Loucy (cell line): ENCODE measurements at regions not wholly inside any gene's neighbourhood (a gene's known extent, or its start where the extent isn't known, plus 50 kb on each side); places are given as distances from the start of the nearest gene placed in this dataset.

ENCODE experiments used
- H2AFZ ChIP-seq: fragments of 200-600 bp; sonication (generic); 2 replicates; pipeline ENCODE4 v1.6.0; 2016; ENCODE audit warnings: antibody characterized with exemption, mild to moderate bottlenecking, low read length, moderate library complexity
- H3F3A ChIP-seq: fragments of 200-600 bp; 2 replicates; pipeline ENCODE4 v1.6.0; 2016; ENCODE audit warnings: antibody characterized with exemption, low read depth, mild to moderate bottlenecking
- H3K27me3 ChIP-seq: fragments of 200-600 bp; sonication (generic); 2 replicates; pipeline ENCODE4 v1.6.1; 2014; ENCODE audit warnings: low read length, mild to moderate bottlenecking; ENCODE audit not compliant: insufficient read depth, poor library complexity, severe bottlenecking
- H3K36me3 ChIP-seq: fragments of 200-600 bp; sonication (generic); 2 replicates; pipeline ENCODE4 v1.6.1; 2016; ENCODE audit warnings: low read length; ENCODE audit not compliant: insufficient read depth
- H3K4me1 ChIP-seq: fragments of 200-600 bp; sonication (generic); 2 replicates; pipeline ENCODE4 v1.5.1; 2014; ENCODE audit warnings: low read length, mild to moderate bottlenecking; ENCODE audit not compliant: insufficient read depth, poor library complexity, severe bottlenecking
- H3K4me2 ChIP-seq: fragments of 200-600 bp; sonication (generic); 2 replicates; pipeline ENCODE4 v1.6.0; 2014; ENCODE audit warnings: antibody characterized with exemption, low read length, low read depth, mild to moderate bottlenecking; ENCODE audit not compliant: poor library complexity, severe bottlenecking
- H3K4me3 ChIP-seq: fragments of 200-600 bp; sonication (generic); 2 replicates; pipeline ENCODE4 v1.5.1; 2014; ENCODE audit warnings: low read length, mild to moderate bottlenecking, mixed read lengths; ENCODE audit not compliant: poor library complexity, severe bottlenecking
- H3K79me2 ChIP-seq: fragments of 200-600 bp; sonication (generic); 2 replicates; pipeline ENCODE4 v1.6.1; 2014; ENCODE audit warnings: low read length; ENCODE audit not compliant: insufficient read depth
- H3K9ac ChIP-seq: fragments of 200-600 bp; sonication (generic); 2 replicates; pipeline ENCODE4 v1.6.0; 2014; ENCODE audit warnings: mild to moderate bottlenecking, low read depth, low read length, moderate library complexity; ENCODE audit not compliant: poor library complexity, severe bottlenecking
- H3K9me2 ChIP-seq: fragments of 200-600 bp; sonication (generic); replicated peaks from 2 replicates; pipeline ENCODE4 v1.6.1; 2016; ENCODE audit warnings: low read depth, low read length, mixed read lengths
- H3K9me3 ChIP-seq: fragments of 200-600 bp; sonication (generic); 2 replicates; pipeline ENCODE4 v1.6.1; 2014; ENCODE audit warnings: mild to moderate bottlenecking, antibody characterized with exemption, low read length, low read depth; ENCODE audit not compliant: insufficient read depth
- H4K20me1 ChIP-seq: fragments of 200-600 bp; sonication (generic); 2 replicates; pipeline ENCODE4 v1.6.0; 2014; ENCODE audit warnings: antibody characterized with exemption, low read length, mild to moderate bottlenecking; ENCODE audit not compliant: insufficient read depth, poor library complexity, severe bottlenecking
- EZH2phosphoT487 ChIP-seq: fragments of 200-600 bp; IDR thresholded peaks from 2 replicates; pipeline ENCODE4 v1.6.1; 2018; ENCODE audit warnings: antibody characterized with exemption, mild to moderate bottlenecking, moderate library complexity, borderline replicate concordance
- TF ChIP-seq, protein P1 (sequence below): fragments of 200-600 bp; sonication (generic); conservative IDR thresholded peaks from 2 replicates; pipeline ENCODE4 v1.5.1; 2014; ENCODE audit warnings: mild to moderate bottlenecking, antibody characterized with exemption, low read length

DNA sequence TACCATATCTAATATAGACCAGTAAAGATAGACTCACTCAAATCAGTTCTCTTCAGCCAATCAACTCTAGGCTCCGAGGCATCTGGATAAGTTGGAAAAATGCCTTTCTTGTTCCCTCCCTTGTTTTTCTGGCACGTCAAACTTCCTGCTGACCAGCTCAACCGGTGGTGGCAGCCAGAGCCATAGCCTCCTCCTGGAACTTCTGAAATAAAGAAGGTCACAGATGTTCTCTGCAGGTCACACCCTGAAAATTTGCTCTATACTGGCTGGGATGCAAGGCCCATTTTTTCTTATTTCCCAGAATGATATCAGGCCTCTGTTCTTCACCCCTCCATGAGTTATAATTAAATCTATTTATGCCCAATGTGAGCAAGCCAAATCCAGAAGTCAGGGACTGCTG is 81.9 kb downstream of the BMP4 start:
- Histone ChIP-seq H2AFZ (no peak overlapping the region), H3K4me2 (no peak overlapping the region), H3F3A (no peaks in the 10 kb centered on the region), H3K9ac (no peak overlapping the region), H3K9me2 (no peaks in the 10 kb centered on the region), H3K4me3 (no peak overlapping the region), H3K27me3 (no peaks in the 10 kb centered on the region), H4K20me1 (no peaks in the 10 kb centered on the region), H3K36me3 (no peaks in the 10 kb centered on the region), H3K79me2 (no peaks in the 10 kb centered on the region), H3K9me3 (no peaks in the 10 kb centered on the region), H3K4me1 (no peaks in the 10 kb centered on the region)
- TF ChIP-seq EZH2phosphoT487 = no peak
- TF ChIP-seq, protein P1, sequence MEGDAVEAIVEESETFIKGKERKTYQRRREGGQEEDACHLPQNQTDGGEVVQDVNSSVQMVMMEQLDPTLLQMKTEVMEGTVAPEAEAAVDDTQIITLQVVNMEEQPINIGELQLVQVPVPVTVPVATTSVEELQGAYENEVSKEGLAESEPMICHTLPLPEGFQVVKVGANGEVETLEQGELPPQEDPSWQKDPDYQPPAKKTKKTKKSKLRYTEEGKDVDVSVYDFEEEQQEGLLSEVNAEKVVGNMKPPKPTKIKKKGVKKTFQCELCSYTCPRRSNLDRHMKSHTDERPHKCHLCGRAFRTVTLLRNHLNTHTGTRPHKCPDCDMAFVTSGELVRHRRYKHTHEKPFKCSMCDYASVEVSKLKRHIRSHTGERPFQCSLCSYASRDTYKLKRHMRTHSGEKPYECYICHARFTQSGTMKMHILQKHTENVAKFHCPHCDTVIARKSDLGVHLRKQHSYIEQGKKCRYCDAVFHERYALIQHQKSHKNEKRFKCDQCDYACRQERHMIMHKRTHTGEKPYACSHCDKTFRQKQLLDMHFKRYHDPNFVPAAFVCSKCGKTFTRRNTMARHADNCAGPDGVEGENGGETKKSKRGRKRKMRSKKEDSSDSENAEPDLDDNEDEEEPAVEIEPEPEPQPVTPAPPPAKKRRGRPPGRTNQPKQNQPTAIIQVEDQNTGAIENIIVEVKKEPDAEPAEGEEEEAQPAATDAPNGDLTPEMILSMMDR = no peak

DNA sequence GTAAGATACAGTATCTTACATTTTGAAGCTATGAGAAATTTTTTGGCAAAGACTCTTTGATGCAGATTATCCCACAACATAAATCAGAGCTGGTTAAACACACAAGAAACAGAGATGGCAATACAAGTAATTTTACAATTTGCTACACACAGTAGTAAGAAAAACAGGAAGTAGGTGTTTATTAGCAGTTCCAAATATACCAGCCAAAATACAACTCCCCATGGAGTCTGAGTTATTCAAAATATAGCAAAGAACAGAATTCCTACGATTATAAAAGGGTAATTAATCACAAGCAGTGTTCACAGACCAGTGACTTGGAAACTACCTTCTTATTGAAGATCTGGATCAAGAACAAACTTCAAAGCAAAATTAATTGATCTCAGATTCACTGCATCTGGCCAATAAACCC is 83.9 kb downstream of the BMP4 start:
- no peak for TF ChIP-seq EZH2phosphoT487
- TF ChIP-seq, protein P1 = no peak
- Histone ChIP-seq H3K27me3 (no peaks in the 10 kb centered on the region), H3K4me3 (no peak overlapping the region)

DNA sequence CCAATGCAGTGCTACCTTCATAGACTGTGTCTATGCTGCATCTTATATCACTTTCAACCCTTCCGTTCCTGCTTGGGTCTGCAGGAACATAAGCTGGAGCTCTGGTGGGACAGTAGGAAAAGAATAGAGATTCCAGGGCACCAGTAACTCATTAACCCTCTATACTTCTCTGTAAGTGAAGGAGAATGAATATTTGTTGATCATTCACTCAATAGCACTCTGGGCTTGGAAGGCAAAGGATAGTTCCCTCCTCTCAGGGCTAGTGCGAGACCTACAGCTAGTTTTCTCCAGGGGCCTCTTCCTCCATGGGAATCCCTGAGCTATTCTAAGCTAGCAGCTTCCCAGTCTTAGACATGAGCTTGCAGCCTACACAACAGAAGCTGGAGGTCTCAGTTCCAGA is 84.7 kb downstream of the BMP4 start:
- Histone ChIP-seq H3K79me2 (no peaks in the 10 kb centered on the region), H3K36me3 (no peaks in the 10 kb centered on the region), H3K4me2 (no peak overlapping the region), H3K4me1 (no peaks in the 10 kb centered on the region), H2AFZ (no peak overlapping the region), H3K9ac (no peak overlapping the region), H3K27me3 (no peaks in the 10 kb centered on the region), H3K9me3 (no peaks in the 10 kb centered on the region), H3K9me2 (no peaks in the 10 kb centered on the region), H3F3A (no peaks in the 10 kb centered on the region), H3K4me3 (no peak overlapping the region), H4K20me1 (no peaks in the 10 kb centered on the region)
- no peak for TF ChIP-seq EZH2phosphoT487
- TF ChIP-seq, protein P1 = no peak

More for the DNA sequence above, 83.9 kb downstream of the BMP4 start:
- H3K9me3 ChIP-seq = no peaks in the 10 kb centered on the region
- H3K9ac ChIP-seq = no peak overlapping the region
- no peak overlapping the region for H3K4me2 ChIP-seq
- H3K79me2 ChIP-seq = no peaks in the 10 kb centered on the region
- H3K9me2 ChIP-seq = no peaks in the 10 kb centered on the region
- H3K36me3 ChIP-seq = no peaks in the 10 kb centered on the region
- H2AFZ ChIP-seq = no peak overlapping the region
- no peaks in the 10 kb centered on the region for H3F3A ChIP-seq
- H4K20me1 ChIP-seq = no peaks in the 10 kb centered on the region
- no peaks in the 10 kb centered on the region for H3K4me1 ChIP-seq
